OCI-LY3 (cell line): ENCODE measurements at regions not wholly inside any gene's neighbourhood (a gene's known extent, or its start where the extent isn't known, plus 50 kb on each side); places are given as distances from the start of the nearest gene placed in this dataset.

Source experiments
- CTCF ChIP-seq: fragments of 200-600, 300-600 bp; sonication (generic); IDR thresholded peaks from 2 replicates; pipeline ENCODE4 v1.5.1; 2014; ENCODE audit warnings: antibody characterized with exemption, low read length, low read depth
- EZH2phosphoT487 ChIP-seq: fragments of 200-600 bp; shearing (Covaris generic); IDR thresholded peaks from 2 replicates; pipeline ENCODE4 v1.6.1; 2018; ENCODE audit warnings: antibody characterized with exemption, mixed run types, low read depth

- TF ChIP-seq CTCF (no peak), EZH2phosphoT487 (no peak)
Measured at GRCh38 chr4:19947349-19947748, 304.4 kb upstream of the SLIT2 start.
